OCI-LY7 (cell line): ENCODE measurements at regions not wholly inside any gene's neighbourhood (a gene's known extent, or its start where the extent isn't known, plus 50 kb on each side); places are given as distances from the start of the nearest gene placed in this dataset.

ENCODE experiments used
- BruUV-seq: library from RNA; stranded (reverse); fragments of 400-500 nt; replicated peaks from 2 replicates; lab custom pipeline; 2021; lab: Mats Ljungman, UMichigan
- CTCF ChIA-PET: fragments of 300-600 bp; sonication (Branson Sonifier 250); formaldehyde crosslinking; loops from one replicate; lab custom pipeline; 2022; ENCODE audit warnings: antibody characterized with exemption; ENCODE audit not compliant: unreplicated experiment; lab: Charles Lee
- POLR2A ChIA-PET: fragments of 300-600 bp; sonication (Branson Sonifier 250); formaldehyde crosslinking; loops from one replicate; lab custom pipeline; 2022; ENCODE audit warnings: antibody characterized with exemption; lab: Charles Lee
- DNase-seq: peaks from one replicate; pipeline ENCODE4 v3.0.0-alpha.2; 2015; ENCODE audit warnings: low spot score
- H2AFZ ChIP-seq: fragments of 200-600 bp; sonication (generic), shearing (Covaris generic); 2 replicates; pipeline ENCODE4 v1.6.1; 2014; ENCODE audit warnings: mild to moderate bottlenecking, antibody characterized with exemption, low read length, moderate library complexity
- H3K27ac ChIP-seq: fragments of 200-600 bp; sonication (generic); 2 replicates; pipeline ENCODE4 v1.5.1; 2014; ENCODE audit warnings: mixed run types, low read depth, mild to moderate bottlenecking, moderate library complexity, low read length, inconsistent platforms; ENCODE audit not compliant: poor library complexity, severe bottlenecking
- H3K36me3 ChIP-seq: fragments of 200-600 bp; sonication (generic); 2 replicates; pipeline ENCODE4 v1.6.1; 2014; ENCODE audit warnings: mild to moderate bottlenecking, antibody characterized with exemption, low read length, moderate library complexity, mixed read lengths; ENCODE audit not compliant: insufficient read depth
- H3K4me1 ChIP-seq: fragments of 200-600 bp; sonication (generic); 2 replicates; pipeline ENCODE4 v1.5.1; 2014; ENCODE audit warnings: mild to moderate bottlenecking, low read length; ENCODE audit not compliant: insufficient read depth, poor library complexity, severe bottlenecking
- H3K4me2 ChIP-seq: fragments of 200-600 bp; sonication (generic); 2 replicates; pipeline ENCODE4 v1.6.1; 2014; ENCODE audit warnings: mild to moderate bottlenecking, low read length
- H3K4me3 ChIP-seq: fragments of 200-600 bp; sonication (generic); 2 replicates; pipeline ENCODE4 v1.5.1; 2014; ENCODE audit warnings: mild to moderate bottlenecking, low read depth, low read length; ENCODE audit not compliant: poor library complexity, severe bottlenecking
- H3K79me2 ChIP-seq: fragments of 200-600 bp; sonication (generic); 2 replicates; pipeline ENCODE4 v1.6.1; 2016; ENCODE audit warnings: low read depth, mild to moderate bottlenecking, low read length, moderate library complexity, mixed read lengths; ENCODE audit not compliant: insufficient read depth
- H3K9me2 ChIP-seq: fragments of 200-600 bp; sonication (generic); 2 replicates; pipeline ENCODE4 v1.6.1; 2016; ENCODE audit warnings: mild to moderate bottlenecking, low read length, mixed read lengths; ENCODE audit not compliant: insufficient read depth
- H3K9me3 ChIP-seq: fragments of 200-600 bp; sonication (generic); 2 replicates; pipeline ENCODE4 v1.6.1; 2014; ENCODE audit warnings: mild to moderate bottlenecking, mixed run types, low read length, mixed read lengths
- H4K20me1 ChIP-seq: fragments of 200-600 bp; sonication (generic); 2 replicates; pipeline ENCODE4 v1.6.1; 2014; ENCODE audit warnings: mild to moderate bottlenecking, antibody characterized with exemption, low read length, moderate library complexity, mixed read lengths; ENCODE audit not compliant: insufficient read depth
- EZH2phosphoT487 ChIP-seq: fragments of 200-600 bp; sonication (generic); IDR thresholded peaks from 2 replicates; pipeline ENCODE4 v1.6.1; 2018; ENCODE audit warnings: low read depth, borderline replicate concordance, mild to moderate bottlenecking, mixed run types, antibody characterized with exemption, low read length, moderate library complexity, mixed read lengths
- intact Hi-C: fragments of 100-400 bp; cut with micrococcal nuclease; formaldehyde crosslinking; loops from one replicate; pipeline ENCODE4 v1.10.0; 2022; ENCODE audit not compliant: unreplicated experiment
- TF ChIP-seq, protein P1 (sequence below): fragments of 200-600 bp; sonication (generic); conservative IDR thresholded peaks from 2 replicates; pipeline ENCODE4 v1.5.1; 2014; ENCODE audit warnings: mild to moderate bottlenecking, antibody characterized with exemption, low read length, moderate library complexity, mixed read lengths

DNA sequence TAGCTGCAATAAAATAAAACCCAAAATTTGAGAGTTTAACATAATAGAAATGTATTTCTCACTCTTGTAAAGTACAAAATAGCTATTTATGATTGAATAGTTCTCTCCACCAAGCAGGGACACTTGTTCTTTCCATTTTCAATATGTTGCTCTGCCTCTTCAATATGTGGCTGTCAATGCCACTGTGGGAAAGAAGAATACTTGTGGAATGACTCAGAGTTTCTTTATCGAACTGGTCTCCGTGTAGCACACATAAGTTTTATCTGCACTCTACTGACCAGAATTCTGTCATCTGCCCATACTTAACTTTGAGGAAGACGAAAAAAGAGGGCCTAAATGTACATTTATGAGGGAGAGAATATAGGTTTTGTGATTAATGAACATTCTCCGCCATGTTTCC, 256.9 kb downstream of the ATXN7L3B start:
- POLR2A ChIA-PET, result interaction anchor here (0.6 kb wide), 2 partner anchors 41 to 149 kb away, joined by 3 read pairs; no protein-coding TSS in a partner anchor
- H3K79me2 ChIP-seq, result no peaks in the 10 kb centered on the region
- H3K9me2 ChIP-seq, result no peaks in the 10 kb centered on the region
- CTCF ChIA-PET, result no interaction called here
- no peaks in the 10 kb centered on the region for H3K36me3 ChIP-seq
- intact Hi-C loops, result no loop called here
- no peak overlapping the region for H3K4me2 ChIP-seq
- no peaks in the 10 kb centered on the region for H4K20me1 ChIP-seq
- no peak overlapping the region for H2AFZ ChIP-seq
- H3K9me3 ChIP-seq, result no peaks in the 10 kb centered on the region
- BruUV-seq, result no TSS peak
- TF ChIP-seq, protein P1, sequence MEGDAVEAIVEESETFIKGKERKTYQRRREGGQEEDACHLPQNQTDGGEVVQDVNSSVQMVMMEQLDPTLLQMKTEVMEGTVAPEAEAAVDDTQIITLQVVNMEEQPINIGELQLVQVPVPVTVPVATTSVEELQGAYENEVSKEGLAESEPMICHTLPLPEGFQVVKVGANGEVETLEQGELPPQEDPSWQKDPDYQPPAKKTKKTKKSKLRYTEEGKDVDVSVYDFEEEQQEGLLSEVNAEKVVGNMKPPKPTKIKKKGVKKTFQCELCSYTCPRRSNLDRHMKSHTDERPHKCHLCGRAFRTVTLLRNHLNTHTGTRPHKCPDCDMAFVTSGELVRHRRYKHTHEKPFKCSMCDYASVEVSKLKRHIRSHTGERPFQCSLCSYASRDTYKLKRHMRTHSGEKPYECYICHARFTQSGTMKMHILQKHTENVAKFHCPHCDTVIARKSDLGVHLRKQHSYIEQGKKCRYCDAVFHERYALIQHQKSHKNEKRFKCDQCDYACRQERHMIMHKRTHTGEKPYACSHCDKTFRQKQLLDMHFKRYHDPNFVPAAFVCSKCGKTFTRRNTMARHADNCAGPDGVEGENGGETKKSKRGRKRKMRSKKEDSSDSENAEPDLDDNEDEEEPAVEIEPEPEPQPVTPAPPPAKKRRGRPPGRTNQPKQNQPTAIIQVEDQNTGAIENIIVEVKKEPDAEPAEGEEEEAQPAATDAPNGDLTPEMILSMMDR, result no peak
- TF ChIP-seq EZH2phosphoT487, result no peak
- no peaks in the 10 kb centered on the region for H3K4me1 ChIP-seq
- no peak overlapping the region for H3K27ac ChIP-seq
- no peak for DNase-seq
- no peak overlapping the region for H3K4me3 ChIP-seq

DNA sequence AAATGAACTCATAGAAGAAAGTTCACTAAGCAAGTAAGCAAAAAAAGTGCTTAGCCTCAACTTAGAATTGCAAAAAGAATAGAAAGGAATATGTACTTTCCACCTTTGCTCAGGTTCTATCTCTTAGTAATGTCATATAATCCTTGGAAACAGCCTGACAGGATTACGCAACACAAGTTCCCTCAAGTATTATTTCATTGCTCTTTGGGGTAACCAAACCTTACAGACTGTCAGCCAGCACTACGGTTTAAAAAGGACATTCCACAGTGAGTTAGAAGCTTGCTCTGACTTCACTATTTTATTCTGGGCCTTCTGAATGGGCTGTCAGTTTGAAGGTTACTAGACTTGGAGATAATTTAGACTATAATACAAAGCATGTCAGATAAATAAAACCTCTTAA, 264.0 kb downstream of the ATXN7L3B start:
- no TSS peak for BruUV-seq
- Histone ChIP-seq H3K79me2 (no peaks in the 10 kb centered on the region), H2AFZ (no peak overlapping the region), H3K4me2 (no peak overlapping the region), H3K9me3 (no peaks in the 10 kb centered on the region), H3K4me1 (no peaks in the 10 kb centered on the region), H3K27ac (no peak overlapping the region), H3K4me3 (no peak overlapping the region), H3K9me2 (no peaks in the 10 kb centered on the region), H3K36me3 (no peaks in the 10 kb centered on the region), H4K20me1 (no peaks in the 10 kb centered on the region)
- CTCF ChIA-PET, result no interaction called here
- DNase-seq, result no peak
- intact Hi-C loops, result no loop called here
- POLR2A ChIA-PET, result interaction anchor here (0.7 kb wide), 1 partner anchor 621 kb away, joined by 3 read pairs; no protein-coding TSS in a partner anchor
- TF ChIP-seq EZH2phosphoT487, result no peak
- TF ChIP-seq, protein P1, result no peak

DNA sequence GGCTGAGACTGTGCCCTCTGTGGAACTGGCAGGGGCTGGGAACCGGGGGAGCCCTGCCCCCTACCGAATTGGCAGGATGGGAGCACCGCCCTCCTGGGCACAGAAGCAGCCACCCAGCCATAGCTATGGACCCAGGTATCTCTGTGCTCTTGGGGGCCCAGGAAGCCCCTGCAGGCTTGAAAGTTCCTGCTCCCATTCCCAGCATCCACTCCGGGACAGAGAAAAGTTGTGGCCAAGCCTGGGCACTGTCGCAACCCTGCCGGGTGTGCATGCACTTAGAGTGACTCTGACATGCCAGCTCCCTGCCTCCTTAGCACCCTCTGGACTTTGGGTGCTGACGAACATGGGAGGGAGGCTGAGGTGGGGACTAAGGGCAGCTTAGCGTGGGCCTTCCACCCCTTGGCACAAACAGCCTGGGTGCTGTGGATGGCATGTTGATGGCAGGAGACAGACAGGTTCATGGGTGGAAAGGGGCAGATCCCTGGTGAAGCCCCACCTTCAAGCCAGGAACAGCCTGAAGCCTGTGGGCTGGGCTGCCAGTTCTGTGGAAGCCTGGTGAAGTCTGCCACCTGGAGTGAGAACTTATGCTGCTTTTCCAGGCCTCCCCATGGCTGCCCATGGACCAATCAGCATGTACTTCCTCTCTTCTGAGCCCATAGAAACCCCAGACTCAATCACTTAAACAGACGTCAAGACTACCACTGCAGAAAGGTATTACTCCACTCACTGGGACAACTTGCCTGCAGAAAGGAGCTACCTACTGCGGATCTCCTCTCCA, 279.0 kb downstream of the ATXN7L3B start:
- BruUV-seq, result no TSS peak
- no peak overlapping the region for H3K4me3 ChIP-seq
- no peaks in the 10 kb centered on the region for H3K9me2 ChIP-seq
- intact Hi-C loops, result no loop called here
- no peak overlapping the region for H2AFZ ChIP-seq
- ChIA-PET CTCF (no interaction called here), POLR2A (no interaction called here)
- H3K79me2 ChIP-seq, result no peaks in the 10 kb centered on the region
- H3K4me1 ChIP-seq, result no peaks in the 10 kb centered on the region
- H3K36me3 ChIP-seq, result no peaks in the 10 kb centered on the region
- H3K4me2 ChIP-seq, result no peak overlapping the region
- H3K9me3 ChIP-seq, result no peaks in the 10 kb centered on the region
- H4K20me1 ChIP-seq, result no peaks in the 10 kb centered on the region
- no peak for DNase-seq
- TF ChIP-seq, protein P1, result no peak
- no peak for TF ChIP-seq EZH2phosphoT487
- no peak overlapping the region for H3K27ac ChIP-seq
